Fibroblast of mammary gland (primary cell): ENCODE measurements at regions not wholly inside any gene's neighbourhood (a gene's known extent, or its start where the extent isn't known, plus 50 kb on each side); places are given as distances from the start of the nearest gene placed in this dataset.
"Not testable (repeated sequence)": the region's sequence is repeated elsewhere in the genome, so short reads cannot be mapped to it uniquely, and the experiment has no call there.

ENCODE experiments used
- DNase-seq: peaks from one replicate; pipeline ENCODE4 v3.0.0-alpha.2; 2010; ENCODE audit warnings: low read depth
- H3K4me3 ChIP-seq: 2 replicates; pipeline ENCODE4 v1.5.1; 2011; ENCODE audit warnings: low read depth, mild to moderate bottlenecking, low read length, moderate library complexity; ENCODE audit not compliant: control insufficient read depth
- CTCF ChIP-seq: conservative IDR thresholded peaks from 2 replicates; pipeline ENCODE4 v1.5.1; 2011; ENCODE audit warnings: low read depth, low read length, inconsistent platforms; ENCODE audit not compliant: control insufficient read depth, insufficient read depth

DNA sequence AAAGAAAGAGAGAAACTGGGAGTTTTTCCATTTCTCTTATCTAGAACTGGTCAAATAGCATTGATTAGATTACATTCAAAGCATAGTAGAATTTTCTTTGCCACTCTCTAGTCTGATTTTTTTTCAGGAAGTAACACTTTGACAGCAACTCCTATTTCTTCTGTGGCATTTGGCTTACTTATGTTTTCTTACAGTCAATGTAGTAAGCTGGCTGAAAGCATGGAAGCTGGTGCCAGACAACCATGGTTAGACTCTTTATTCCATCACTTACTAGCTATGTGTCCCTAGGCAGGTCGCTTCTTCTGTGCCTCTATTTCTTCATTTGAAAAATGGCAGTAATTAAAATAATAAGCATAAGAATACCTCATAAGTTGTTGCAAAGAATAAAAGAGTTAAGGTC, 54.2 kb upstream of the OPRM1 start:
- DNase-seq: no peak
- H3K4me3 ChIP-seq: no peak overlapping the region
- TF ChIP-seq CTCF: no peak

DNA sequence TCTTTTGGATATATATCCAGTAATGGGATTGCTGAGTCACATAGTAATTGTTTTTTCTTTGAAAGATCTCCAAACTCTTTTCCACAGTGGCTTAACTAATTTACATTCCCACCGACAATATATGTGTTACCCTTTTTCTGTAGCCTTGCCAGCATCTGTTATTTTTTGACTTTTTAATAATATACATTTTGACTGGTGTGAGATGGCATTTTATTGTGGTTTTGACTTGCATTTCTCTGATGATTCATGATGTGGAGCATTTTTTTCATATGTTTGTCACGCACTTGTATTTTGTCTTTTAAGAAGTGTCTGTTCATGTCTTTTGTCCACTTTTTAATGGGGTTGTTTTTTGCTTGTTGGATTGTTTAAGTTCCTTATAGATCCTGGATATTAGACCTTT, 58.9 kb upstream of the OPRM1 start:
- TF ChIP-seq CTCF: no peak
- DNase-seq: peak; percentile 5
- H3K4me3 ChIP-seq: no peak overlapping the region

DNA sequence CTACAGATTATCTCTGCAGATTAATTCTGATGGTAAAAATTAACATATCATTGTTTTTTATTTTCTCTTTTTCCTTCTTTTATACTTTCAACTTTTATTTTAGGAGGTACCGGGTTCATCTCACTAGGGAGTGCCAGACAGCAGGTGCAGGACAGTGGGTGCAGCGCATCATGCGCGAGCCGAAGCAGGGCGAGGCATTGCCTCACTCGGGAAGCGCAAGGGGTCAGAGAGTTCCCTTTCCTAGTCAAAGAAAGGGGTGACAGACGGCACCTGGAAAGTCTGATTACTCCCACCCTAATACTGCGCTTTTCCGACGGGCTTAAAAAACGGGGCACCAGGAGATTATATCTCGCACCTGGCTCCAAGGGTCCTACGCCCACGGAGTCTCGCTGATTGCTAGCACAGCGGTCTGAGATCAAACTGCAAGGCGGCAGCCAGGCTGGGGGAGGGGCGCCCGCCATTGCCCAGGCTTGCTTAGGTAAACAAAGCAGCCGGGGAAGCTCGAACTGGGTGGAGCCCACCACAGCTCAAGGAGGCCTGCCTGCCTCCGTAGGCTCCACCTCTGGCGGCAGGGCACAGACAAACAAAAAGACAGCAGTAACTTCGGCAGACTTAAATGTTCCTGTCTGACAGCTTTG, 60.0 kb upstream of the OPRM1 start:
- not testable (repeated sequence) for DNase-seq, H3K4me3 ChIP-seq

DNA sequence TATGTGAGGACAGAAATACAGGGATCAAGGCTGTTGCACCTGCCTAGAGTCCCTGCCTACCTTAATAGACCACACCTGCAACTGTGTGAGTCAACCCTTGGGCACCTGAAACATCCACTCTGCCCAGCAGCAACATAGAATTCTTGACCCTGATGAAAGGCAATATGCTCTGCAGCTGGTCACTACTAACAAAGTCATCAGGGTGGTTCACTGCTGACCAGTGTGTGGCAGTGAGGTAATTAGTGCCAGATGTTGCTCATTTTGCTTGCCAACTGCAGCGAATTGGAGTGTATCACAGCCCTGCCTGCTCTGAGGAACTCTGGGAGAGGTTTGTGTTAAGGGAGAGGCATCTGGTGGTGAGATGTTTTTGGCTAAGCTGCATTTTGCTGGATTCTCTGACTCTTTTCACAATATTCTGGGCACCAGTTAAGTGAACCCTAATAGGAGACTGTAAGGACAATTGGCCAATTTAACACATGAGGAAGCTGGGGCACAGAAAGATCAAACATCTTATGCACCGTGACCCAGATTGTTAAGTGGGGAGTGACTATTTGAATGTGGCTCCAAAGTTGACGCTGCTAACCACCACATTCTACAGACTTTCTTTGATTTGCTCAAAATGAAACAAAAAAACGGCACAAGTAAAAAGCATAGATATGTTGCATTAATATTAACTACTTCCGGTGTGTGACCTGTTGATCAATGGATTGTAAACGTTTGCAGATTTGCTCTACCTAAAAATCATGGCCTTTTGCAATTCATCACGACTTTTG, 61.9 kb upstream of the OPRM1 start:
- TF ChIP-seq CTCF: no peak
- peak; percentile 84 for DNase-seq
- H3K4me3 ChIP-seq: no peak overlapping the region

- H3K4me3 ChIP-seq: no peak overlapping the region
- peak; percentile 34 for DNase-seq
- no peak for TF ChIP-seq CTCF
Measured at GRCh38 chr6:153966001-153966400, 73.0 kb upstream of the OPRM1 start.

DNA sequence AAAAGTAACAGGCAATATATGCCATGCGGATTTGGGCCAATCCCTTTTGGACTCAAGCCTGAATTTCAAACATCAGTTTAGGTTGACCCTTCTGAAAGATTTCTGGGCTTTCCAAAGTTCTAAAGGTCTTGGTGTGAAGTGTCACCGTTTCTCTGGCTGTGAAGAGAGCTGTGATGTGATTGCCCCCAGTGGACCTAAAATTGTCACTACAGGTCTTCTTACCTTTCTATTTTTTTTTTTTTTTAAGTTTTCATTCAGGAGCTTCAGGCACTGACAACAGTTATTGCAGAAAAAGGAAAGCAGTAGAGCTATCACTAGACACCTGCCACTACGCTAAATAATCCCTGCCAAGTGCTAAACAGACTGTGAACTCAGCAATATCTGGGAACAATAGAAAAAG, 75.7 kb upstream of the OPRM1 start:
- no peak overlapping the region for H3K4me3 ChIP-seq
- no peak for TF ChIP-seq CTCF
- no peak for DNase-seq

DNA sequence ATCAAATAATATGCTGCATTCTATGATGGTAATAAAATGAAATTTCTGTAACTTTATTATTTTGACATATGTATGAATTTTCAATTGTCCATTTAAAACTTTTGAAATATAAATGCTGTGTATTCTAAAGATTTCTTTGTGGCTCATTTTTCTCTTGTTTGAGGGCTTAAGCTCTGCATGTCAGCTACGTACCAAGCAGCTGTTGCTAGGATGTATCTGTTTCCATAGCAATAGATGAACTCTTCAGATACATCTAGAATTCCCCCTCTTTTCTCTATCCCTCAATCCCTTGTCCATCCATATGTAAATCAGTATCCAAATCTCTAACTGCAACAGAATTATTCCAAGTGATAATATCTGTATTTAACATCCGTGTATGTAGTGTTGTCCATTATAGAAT, 76.5 kb upstream of the OPRM1 start:
- no peak for TF ChIP-seq CTCF
- H3K4me3 ChIP-seq: no peak overlapping the region
- DNase-seq: no peak
